Body of pancreas (tissue), 4 donors: ENCODE measurements at regions not wholly inside any gene's neighbourhood (a gene's known extent, or its start where the extent isn't known, plus 50 kb on each side); places are given as distances from the start of the nearest gene placed in this dataset.

Experiments used
- ATAC-seq: fragments of 150-250 bp; one replicate; pipeline ENCODE4 v1.9.1; 2016
- DNase-seq, 4 donors: peaks; one replicate each; pipeline ENCODE4 v3.0.0-alpha.2; 2019
- H3K27ac ChIP-seq, 4 donors: fragments of 200-600 bp; sonication (generic); 1 replicate in 3 of 4; 2 replicates in 1 of 4; pipeline versions ENCODE4 v1.5.1 to v1.6.1; 2016 to 2019; ENCODE audit warnings: mild to moderate bottlenecking in 1 of 4, mixed read lengths in 1 of 4, moderate library complexity in 1 of 4
- H3K27me3 ChIP-seq, 2 donors: fragments of 200-600 bp; sonication (generic); one replicate each; pipeline ENCODE4 v1.6.0; 2016; ENCODE audit warnings: mild to moderate bottlenecking in 1 of 2
- H3K36me3 ChIP-seq, 2 donors: fragments of 200-600 bp; sonication (generic); replicated peaks in 1 of 2; 2 replicates each; pipeline ENCODE4 v1.5.1; 2016; ENCODE audit warnings: low read depth in 2 of 2; ENCODE audit not compliant: insufficient read depth in 1 of 2
- H3K4me1 ChIP-seq: fragments of 200-600 bp; sonication (generic); one replicate; pipeline ENCODE4 v1.6.0; 2016
- H3K4me3 ChIP-seq, 2 donors: fragments of 200-600 bp; sonication (generic); 1 replicate in 1 of 2; 2 replicates in 1 of 2; pipeline ENCODE4 v1.5.1; 2016 to 2019
- H3K9me3 ChIP-seq, 3 donors: fragments of 200-600 bp; sonication (generic); 1 replicate in 2 of 3; 2 replicates in 1 of 3; pipeline ENCODE4 v1.5.1; 2016
- CTCF ChIP-seq, 7 experiments: fragments of 450-650 bp in 4 of 7; fragments of 200-600 bp in 3 of 7; sonication (generic) in 3 of 7; IDR thresholded peaks; one replicate each; pipeline ENCODE4 v1.5.1; 2016 to 2019; ENCODE audit warnings: antibody characterized with exemption in 7 of 7
- POLR2A ChIP-seq, 3 donors: fragments of 450-650 bp; IDR thresholded peaks; one replicate each; pipeline ENCODE4 v1.6.1; 2016; ENCODE audit warnings: antibody characterized with exemption in 3 of 3, mild to moderate bottlenecking in 2 of 3
- WGBS, 2 donors: methylation state at CpG; one replicate each; pipeline ENCODE4 v1.1.5; 2017; 5-methylcytosine and 5-hydroxymethylcytosine counted together
- intact Hi-C: fragments of 100-400 bp; cut with DNase I; formaldehyde crosslinking; loops from one replicate; pipeline ENCODE4 v1.15.1; 2023

- 73 to 77% methylated on average over 2 of the region's 2 CpGs for WGBS, 2 donors
- H3K27ac ChIP-seq, result no peak overlapping the region
- intact Hi-C loops, result no loop called here
Measured at GRCh38 chr13:37484056-37484455, 114.5 kb downstream of the POSTN start.

GRCh38 chr13:37482331-37482730 is 116.2 kb downstream of the POSTN start:
- Histone ChIP-seq H3K27me3 (no peaks in the 10 kb centered on the region), H3K4me3 (no peak overlapping the region), H3K4me1 (no peaks in the 10 kb centered on the region), H3K27ac (no peak overlapping the region), H3K36me3 (no peaks in the 10 kb centered on the region), H3K9me3 (no peaks in the 10 kb centered on the region)
- ATAC-seq (no peak), DNase-seq (no peak)
- WGBS, 2 donors, result 82 to 88% methylated on average over 2 of the region's 2 CpGs
- TF ChIP-seq CTCF (IDR thresholded peaks at IDR 0.05), result no peak
- TF ChIP-seq POLR2A (IDR thresholded peaks at IDR 0.05), result no peak
- intact Hi-C loops, result no loop called here

More at GRCh38 chr13:37484056-37484455, 114.5 kb downstream of the POSTN start:
- TF ChIP-seq POLR2A (IDR thresholded peaks at IDR 0.05), result no peak
- H3K4me1 ChIP-seq, result no peaks in the 10 kb centered on the region
- DNase-seq, result no peak
- H3K9me3 ChIP-seq, result no peaks in the 10 kb centered on the region
- ATAC-seq, result no peak
- no peaks in the 10 kb centered on the region for H3K36me3 ChIP-seq
- H3K4me3 ChIP-seq, result no peak overlapping the region
- H3K27me3 ChIP-seq, result no peaks in the 10 kb centered on the region

- no peaks in the 10 kb centered on the region for H3K9me3 ChIP-seq
- no peaks in the 10 kb centered on the region for H3K4me1 ChIP-seq
- no peak overlapping the region for H3K4me3 ChIP-seq
- 26 to 34% methylated on average over 1 of the region's 1 CpG for WGBS, 2 donors
- no peaks in the 10 kb centered on the region for H3K27me3 ChIP-seq
- intact Hi-C loops, result no loop called here
- TF ChIP-seq POLR2A (IDR thresholded peaks at IDR 0.05) (no peak), CTCF (IDR thresholded peaks at IDR 0.05) (no peak)
- DNase-seq (no peak), ATAC-seq (no peak)
- no peak overlapping the region for H3K27ac ChIP-seq
- no peaks in the 10 kb centered on the region for H3K36me3 ChIP-seq
Measured at GRCh38 chr13:37481885-37482227, 116.7 kb downstream of the POSTN start.

GRCh38 chr13:37481011-37481884 is 117.3 kb downstream of the POSTN start:
- ATAC-seq (no peak), DNase-seq (no peak)
- Histone ChIP-seq H3K36me3 (no peaks in the 10 kb centered on the region), H3K9me3 (no peaks in the 10 kb centered on the region), H3K27me3 (no peaks in the 10 kb centered on the region), H3K4me3 (no peak overlapping the region), H3K27ac (no peak overlapping the region), H3K4me1 (no peaks in the 10 kb centered on the region)
- no peak for TF ChIP-seq POLR2A (IDR thresholded peaks at IDR 0.05)
- no peak for TF ChIP-seq CTCF (IDR thresholded peaks at IDR 0.05)
- intact Hi-C loops, result no loop called here
- WGBS, 2 donors, result 58 to 68% methylated on average over 7 of the region's 7 CpGs

GRCh38 chr13:37479916-37480315 is 118.7 kb downstream of the POSTN start:
- no peak for TF ChIP-seq POLR2A (IDR thresholded peaks at IDR 0.05)
- no peak for TF ChIP-seq CTCF (IDR thresholded peaks at IDR 0.05)
- ATAC-seq (no peak), DNase-seq (no peak)
- H3K4me1 ChIP-seq, result no peaks in the 10 kb centered on the region
- no peaks in the 10 kb centered on the region for H3K9me3 ChIP-seq
- H3K4me3 ChIP-seq, result no peak overlapping the region
- no peak overlapping the region for H3K27ac ChIP-seq
- H3K36me3 ChIP-seq, result no peaks in the 10 kb centered on the region
- WGBS, 2 donors, result 37 to 47% methylated on average over 1 of the region's 1 CpG
- no peaks in the 10 kb centered on the region for H3K27me3 ChIP-seq
- intact Hi-C loops, result no loop called here
